ENCODE measurements at regions not wholly inside any gene's neighbourhood (a gene's known extent, or its start where the extent isn't known, plus 50 kb on each side); places are given as distances from the start of the nearest gene placed in this dataset.
A peak's percentile ranks its signal among the peaks of the same experiment; 100 is the strongest.

DNA sequence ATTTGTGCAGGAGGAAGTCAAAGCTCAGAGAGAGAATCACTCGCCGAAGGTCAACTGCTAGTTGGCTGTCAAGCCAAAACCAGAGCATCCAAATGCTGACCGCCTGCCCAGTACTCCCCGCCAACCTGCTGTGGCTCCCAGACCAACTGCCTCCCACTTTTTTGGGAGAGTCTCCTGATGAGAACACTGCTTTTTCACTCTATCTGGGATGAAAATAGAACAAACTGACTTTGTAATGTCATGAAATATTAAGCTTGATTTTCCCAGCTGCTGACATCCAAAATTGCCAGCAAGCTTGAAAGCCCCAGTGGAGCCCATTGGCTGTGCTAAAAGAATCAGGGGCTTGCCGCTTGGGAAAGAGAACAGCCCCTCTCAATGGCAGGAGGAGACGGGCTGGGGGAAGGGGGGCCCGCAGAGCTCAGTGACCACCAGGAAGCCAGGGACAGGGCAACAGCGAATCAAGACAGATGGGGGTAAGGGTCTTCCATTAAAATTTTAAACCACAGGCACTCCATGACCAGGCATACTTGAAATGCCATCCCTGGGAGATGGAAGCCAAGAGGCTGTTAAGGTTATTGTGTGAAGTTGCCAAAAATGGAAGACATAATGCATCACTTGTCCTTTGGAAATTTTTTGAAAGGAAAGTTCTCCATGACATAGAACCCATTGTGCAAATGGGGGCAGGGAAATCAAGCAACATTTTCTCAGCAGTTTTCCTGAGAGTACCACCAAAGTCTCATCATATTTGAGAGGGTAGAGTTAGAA, 125.7 kb upstream of the CDH5 start:
- no peak for DNase-seq

DNA sequence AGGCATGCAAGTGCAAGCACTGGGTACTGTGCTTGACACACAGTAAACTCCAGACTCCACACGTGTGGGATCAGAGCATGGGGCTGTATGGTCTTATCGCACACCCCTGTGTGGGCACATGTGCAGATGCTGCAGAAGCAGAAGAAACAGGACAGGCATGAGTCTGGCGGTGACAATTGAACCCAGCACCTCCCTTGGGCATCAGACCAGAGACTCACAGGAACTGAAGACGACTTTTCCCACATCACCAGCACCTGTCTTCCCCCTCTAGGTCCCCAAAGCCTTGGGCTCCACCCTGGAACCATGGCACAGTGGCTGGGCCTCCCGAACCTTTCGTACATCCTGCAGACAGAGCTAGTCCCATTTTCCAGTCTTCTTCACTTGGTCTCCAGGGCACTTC, 126.4 kb upstream of the CDH5 start:
- DNase-seq: no peak

DNA sequence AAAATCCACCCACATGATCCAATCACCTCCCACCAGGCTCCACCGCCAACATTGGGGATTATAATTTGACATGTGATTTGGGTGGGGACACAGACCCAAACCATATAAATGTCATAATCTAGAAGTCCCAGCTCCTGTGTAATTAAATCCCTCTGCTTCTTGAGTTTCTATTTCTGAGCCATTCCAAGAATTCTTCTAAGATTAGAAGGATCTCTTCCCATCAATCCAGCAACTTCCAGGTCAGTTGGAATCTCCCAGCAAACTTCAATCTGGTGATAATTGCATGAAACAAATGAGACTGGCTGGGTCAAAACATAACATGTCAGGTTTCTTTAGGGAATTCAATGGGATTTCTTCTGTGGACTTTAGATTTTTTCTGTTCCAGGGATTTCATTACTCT, 127.8 kb upstream of the CDH5 start:
- no peak for DNase-seq

- DNase-seq: no peak
Measured at GRCh38 chr16:66236301-66236700, 130.2 kb upstream of the CDH5 start.

DNA sequence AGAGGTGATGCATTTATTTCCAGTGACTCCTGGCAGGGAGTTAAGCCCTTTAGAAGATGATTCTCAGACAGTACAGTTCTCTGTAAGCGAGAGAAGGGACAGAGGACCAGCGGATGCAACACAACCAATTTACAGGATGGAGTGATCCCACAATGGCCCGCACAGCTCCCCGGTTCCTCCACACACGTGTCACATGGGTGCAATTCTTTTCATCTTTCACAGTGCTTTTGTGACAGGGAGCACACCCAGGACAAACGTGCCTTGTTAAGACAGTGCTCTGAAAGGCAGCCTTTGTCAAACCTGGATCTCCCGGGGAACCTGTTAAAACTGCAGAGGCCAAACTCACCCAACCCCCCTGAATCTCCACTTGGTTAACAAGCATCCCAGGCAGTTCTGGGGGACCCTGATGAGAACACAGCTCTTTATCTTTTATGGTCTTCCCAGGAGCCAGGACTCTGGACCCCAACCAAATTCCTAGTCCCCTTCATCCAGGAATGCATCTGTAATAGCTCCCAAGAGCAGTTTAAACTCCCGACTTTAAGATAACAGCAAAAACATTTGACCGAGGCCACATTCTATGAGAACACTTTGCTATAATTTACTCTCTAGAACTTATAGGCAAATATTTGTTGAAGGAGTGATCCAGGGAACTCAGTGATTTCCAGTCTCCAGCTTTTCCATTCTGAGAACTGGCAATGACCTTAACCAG, 134.9 kb upstream of the CDH5 start:
- no peak for DNase-seq

DNA sequence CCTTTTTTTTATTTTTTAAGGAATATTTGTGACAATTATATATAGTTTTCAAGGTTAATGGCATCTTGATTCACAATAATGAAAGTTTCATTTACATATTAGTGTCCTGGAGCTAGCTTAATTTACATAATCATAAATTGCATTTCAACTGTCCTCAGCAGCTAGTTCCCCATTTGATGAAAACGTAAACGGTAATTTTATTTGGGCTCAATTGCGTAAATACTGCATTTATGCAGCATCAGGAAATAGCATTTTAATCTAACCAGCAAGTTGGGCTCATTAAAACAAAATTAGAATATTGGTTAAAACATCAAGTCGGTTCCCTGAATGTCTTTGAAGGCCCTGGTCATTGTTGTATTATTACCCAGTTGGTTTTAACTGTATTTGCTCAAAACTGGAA, 136.8 kb upstream of the CDH5 start:
- DNase-seq: no peak

GRCh38 chr16:66228792-66229191, 137.7 kb upstream of the CDH5 start:
- no peak for DNase-seq

GRCh38 chr16:66227766-66228530, 138.5 kb upstream of the CDH5 start:
- DNase-seq: peak; percentile 96

- no peak for DNase-seq
Measured at GRCh38 chr16:66226762-66227161, 139.7 kb upstream of the CDH5 start.

DNA sequence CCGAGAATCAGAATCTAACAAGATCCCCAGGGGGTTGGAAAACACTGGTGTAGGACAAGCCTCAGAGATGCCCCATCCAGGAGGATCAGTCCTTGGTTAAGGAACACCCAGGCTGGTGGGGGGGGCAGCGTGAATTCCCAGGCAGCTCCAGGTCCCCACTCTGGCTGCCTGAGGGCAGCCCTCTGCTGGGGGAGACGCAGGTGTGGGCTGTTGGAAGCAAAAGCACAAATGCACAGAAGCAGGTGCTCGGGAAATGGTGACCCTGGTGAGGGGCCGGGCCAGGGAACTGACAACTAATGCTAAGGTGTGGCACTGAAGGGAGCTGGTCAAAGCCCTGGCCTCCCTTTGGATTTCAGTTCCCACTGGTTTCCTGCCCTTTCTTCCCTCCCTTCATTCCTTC, 140.8 kb upstream of the CDH5 start:
- DNase-seq: no peak

GRCh38 chr16:66224626-66225025, 141.9 kb upstream of the CDH5 start:
- DNase-seq: no peak

GRCh38 chr16:66224186-66224585, 142.3 kb upstream of the CDH5 start:
- DNase-seq: no peak

DNA sequence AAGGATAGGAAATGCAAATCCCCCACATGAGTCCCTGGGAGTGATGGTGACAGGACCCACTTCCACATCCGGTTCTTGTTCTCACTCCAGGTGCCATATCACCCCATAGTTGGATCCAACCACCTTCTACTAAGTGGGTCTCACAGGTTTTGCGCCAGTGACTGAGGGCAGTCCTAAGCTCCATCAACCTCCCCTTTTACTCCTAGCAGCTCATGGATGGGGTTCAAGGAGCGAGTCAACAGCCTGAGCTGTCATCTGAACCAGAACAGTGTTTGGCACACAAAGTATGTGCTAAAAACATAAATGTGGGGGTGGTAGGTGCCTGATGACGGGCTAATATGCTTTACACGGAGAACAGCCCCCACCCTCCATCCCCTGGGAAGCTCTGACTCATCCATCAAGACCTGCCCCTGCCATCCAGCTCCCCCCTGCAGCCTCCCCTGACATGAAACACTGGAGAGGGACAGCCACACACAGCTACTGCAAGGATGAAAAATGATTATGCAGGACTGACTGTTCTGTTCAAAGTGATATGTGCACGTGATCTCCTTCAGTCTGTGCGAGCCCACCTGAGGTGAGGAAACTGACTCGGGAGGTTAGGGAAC, 143.2 kb upstream of the CDH5 start:
- DNase-seq: no peak

DNA sequence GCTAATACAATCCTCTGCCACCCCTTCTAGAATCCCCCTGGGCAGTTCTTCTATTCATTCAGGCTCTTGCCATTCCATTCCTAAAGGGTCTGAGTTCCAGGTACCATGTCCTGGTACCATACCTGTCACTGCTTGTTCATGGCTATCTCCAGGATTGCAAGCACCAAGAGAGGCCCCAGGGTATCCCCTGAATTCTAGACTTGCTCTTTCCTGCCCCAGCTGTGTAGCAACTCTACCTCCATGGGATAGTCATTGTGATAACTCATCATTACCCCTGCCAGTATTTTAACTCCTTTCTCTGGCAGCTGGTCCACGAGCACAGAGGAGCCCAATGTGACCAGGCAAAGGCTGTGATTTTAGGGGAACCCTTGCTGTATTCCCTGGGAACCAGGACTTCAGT, 143.7 kb upstream of the CDH5 start:
- no peak for DNase-seq

DNA sequence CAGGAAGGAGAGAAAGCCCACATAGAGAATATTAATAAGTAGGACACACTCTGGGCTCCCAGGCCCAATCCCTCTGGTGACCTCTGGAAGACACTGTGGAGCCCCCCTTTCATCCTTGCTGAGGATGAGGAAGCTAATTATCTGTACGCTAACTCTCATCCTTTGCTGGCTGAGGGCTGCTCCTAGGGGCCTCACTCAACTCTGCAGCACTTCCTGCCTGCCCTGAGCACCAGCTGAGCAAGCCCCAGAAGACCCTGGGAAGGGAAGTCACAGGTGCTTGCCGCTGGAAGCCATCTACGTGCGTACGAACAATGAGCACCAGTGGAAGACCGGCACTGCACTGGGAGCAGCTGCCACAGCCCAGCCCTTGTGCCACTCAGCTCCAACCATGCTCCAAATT, 145.8 kb upstream of the CDH5 start:
- peak; percentile 63 for DNase-seq

DNA sequence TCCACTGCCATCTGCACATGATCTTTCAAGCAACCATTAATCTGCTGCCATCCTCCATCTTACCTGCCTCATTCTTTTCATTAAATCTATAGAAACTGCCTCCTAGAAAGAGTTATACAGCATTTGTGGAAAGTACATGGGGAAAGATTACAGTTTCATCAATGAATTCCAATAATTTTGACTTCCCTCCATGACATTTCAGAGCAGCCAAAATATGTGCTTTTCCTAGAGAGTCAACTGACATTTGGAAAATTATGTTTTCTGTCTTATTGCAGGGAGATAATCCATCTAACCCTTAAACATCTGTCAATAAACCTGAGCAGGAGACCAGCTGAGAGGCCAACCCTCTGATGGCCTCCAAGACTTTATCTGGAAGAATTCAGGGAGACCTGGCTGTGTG, 147.0 kb upstream of the CDH5 start:
- DNase-seq: no peak

DNA sequence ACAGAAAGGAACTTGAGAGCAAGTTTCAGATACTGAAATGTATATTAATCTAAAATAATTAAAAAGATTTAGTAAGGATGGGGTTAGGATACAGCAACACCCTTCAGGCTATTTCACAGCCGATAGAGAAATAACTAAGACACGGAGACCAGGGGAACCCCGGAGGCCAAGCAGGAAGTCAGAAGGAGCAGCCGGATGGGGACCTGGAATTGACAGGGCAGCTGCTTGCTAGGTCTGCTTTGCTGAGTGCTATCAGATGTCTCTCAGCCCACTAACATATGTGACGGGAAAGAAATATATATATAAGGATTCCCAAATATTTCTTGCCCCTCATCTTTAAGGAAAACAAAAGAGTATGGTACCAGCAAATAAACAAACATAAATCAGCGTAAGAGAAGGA, 154.1 kb upstream of the CDH5 start:
- DNase-seq: no peak

DNA sequence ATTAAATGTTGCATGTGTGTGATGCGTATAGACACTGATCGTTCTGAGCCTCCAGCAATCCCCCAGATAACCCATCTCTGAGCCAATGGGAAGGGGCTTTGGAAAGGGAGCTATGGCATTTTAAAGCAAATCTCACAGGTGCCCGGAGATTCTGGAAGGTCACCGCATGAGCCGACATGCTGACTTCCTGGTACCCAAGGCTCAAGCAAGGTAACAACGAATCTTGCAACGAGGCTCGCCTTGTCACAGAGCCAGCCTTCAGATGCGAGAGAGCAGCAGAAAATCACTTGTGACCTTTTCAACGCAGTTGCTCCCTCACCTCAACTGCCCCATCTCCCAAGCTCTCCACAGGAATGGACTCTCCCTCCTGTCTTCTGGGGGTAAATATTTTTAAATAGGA, 154.8 kb upstream of the CDH5 start:
- no peak for DNase-seq

DNA sequence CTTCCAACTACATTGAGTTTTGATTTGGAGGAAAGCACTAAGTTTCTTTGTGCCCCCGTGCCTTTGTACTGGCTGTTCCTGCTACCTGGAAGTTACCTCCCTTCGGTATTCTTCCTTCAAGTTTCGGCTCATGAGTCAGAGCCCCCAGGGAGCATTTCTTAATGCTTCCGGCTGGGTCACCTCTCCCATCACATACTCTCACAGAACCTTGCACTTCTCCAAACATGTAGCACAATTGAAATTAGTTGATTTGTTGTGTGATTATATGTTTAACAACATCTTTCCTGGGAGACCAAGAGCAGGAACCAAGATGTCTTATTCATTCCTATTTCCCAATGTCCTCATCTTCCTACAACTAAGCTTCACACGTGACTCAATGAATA, 158.6 kb upstream of the CDH5 start:
- DNase-seq: no peak

- peak; percentile 21 for DNase-seq
Measured at GRCh38 chr16:66207139-66207882, 159.2 kb upstream of the CDH5 start.

GRCh38 chr16:66206363-66206762, 160.1 kb upstream of the CDH5 start:
- no peak for DNase-seq

GRCh38 chr16:66205287-66206231, 160.9 kb upstream of the CDH5 start:
- peak; percentile 39 for DNase-seq
